Stimulated activated CD8-positive, alpha-beta memory T cell treated with anti-CD3 and anti-CD28 coated beads, Interleukin-15, amount 100 ng/mL, for 48 hours (primary cell): ENCODE measurements at regions not wholly inside any gene's neighbourhood (a gene's known extent, or its start where the extent isn't known, plus 50 kb on each side); places are given as distances from the start of the nearest gene placed in this dataset.

ENCODE experiments used
- DNase-seq, 2 donors: peaks; one replicate each; pipeline ENCODE4 v3.0.0-alpha.2; 2020; ENCODE audit warnings: low read depth in 2 of 2

GRCh38 chr2:145654156-145654555, 1134.2 kb upstream of the ZEB2 start:
- no peak for DNase-seq

GRCh38 chr2:145653553-145653952, 1133.6 kb upstream of the ZEB2 start:
- no peak for DNase-seq

DNA sequence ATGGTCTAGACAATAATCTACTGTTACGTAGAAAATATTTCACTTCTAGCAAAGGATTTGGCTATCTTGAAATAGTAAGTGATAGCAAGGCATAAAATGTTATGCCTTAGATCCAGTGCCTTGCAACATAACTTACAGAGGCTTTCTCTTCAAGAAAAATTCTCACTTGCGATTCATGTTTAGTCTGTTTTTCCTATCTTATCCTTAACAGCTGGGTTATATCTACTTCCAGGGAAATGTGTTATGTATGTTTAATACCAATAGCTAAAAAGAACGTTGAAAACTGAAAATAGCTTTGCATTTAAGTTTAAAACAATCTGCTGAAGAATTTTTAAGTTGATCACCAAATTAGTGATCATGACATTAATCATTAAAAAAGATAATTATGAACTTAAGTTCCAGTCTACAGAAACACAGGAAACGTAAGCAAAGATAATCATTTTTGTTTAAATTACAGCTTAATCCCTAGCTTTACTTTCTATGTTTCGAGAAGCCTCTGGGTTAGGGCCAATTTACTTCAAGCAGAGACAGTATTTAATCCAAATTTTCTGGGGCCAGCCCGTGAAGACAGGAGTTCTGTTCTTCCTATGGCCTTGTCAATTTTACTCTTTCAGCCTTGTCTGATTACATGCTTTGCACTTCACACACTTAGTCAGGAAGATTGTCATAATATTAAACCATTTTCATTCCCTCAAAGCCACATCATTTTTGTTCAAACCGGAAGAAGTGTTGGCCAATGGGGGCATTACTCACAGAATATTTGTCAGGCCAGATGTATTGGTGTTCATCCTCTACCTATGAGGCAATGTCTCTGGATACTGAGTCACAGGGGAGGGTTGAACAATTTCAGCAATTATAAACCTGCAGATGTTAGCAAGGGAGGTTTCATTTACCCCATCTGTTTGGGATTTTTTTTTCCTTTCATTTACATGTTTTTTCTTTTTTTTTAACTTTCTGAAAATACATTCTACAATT, 1132.9 kb upstream of the ZEB2 start:
- DNase-seq = no peak

- no peak for DNase-seq
Observed at GRCh38 chr2:145652036-145652435, 1132.1 kb upstream of the ZEB2 start.

GRCh38 chr2:145650226-145650625, 1130.3 kb upstream of the ZEB2 start:
- no peak for DNase-seq

- no peak for DNase-seq
Observed at GRCh38 chr2:145649061-145649460, 1129.1 kb upstream of the ZEB2 start.

GRCh38 chr2:145644820-145645302, 1124.9 kb upstream of the ZEB2 start:
- DNase-seq = no peak

- DNase-seq = no peak
Observed at GRCh38 chr2:145638675-145639074, 1118.8 kb upstream of the ZEB2 start.

- no peak for DNase-seq
Observed at GRCh38 chr2:145635706-145636427, 1115.9 kb upstream of the ZEB2 start.

DNA sequence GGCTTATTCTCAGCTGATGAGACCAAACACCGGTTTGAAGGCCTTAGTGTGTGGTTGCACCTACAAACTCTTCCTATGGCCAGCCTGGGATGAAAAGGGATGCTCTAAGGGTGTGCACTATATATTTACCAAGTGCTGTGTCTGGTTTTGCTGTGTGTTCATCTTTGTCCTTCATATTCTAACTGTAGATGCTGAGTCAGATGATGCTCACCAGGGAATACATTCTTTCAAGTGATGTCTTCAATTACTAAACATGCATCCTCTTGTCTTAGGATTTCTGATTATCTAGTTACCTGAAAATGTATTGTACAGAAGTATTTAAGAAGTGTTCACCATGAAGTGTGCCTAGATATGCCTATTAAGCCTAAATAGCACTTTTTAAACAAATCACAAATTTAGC, 1111.6 kb upstream of the ZEB2 start:
- DNase-seq = no peak

GRCh38 chr2:145626301-145626700, 1106.4 kb upstream of the ZEB2 start:
- DNase-seq = no peak

- no peak for DNase-seq
Observed at GRCh38 chr2:145625111-145625510, 1105.2 kb upstream of the ZEB2 start.

DNA sequence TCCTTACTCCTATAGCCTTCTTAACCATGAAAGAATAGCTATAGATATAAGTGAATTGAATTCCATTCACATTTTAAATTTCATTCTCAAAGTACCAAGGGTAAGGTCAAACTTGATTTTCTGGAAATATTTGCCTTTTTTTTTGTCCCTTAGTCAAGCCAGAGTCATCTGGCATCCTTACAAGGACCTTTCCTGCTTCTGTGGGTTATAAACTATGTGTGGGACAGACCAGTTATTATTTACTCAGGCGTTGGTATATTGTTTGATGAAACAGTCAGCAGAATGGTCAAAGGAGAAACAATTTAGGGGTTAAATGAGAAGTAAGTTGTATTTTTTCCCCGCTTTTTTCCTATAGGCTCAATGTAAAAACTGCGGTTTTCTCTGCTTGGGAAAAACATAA, 1103.2 kb upstream of the ZEB2 start:
- no peak for DNase-seq

GRCh38 chr2:145622285-145622684, 1102.4 kb upstream of the ZEB2 start:
- DNase-seq = no peak

DNA sequence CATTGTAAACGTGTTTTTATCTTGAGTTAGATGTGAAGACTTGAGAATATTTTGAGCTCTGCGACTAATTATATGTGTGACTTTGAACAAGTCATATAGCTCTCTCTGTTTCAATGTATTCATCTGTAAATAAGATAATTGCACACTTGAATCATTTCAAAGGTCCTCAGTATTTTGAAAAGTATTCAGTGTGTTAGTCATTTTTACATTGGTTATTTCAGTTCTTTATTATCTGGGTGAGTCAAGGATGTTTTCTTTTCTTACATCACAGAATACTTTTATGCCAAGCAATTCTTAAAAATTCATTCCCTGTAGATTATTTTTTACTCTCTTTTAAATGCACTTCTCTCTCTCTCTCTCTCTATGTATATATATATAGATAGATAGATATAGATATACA, 1098.0 kb upstream of the ZEB2 start:
- no peak for DNase-seq

DNA sequence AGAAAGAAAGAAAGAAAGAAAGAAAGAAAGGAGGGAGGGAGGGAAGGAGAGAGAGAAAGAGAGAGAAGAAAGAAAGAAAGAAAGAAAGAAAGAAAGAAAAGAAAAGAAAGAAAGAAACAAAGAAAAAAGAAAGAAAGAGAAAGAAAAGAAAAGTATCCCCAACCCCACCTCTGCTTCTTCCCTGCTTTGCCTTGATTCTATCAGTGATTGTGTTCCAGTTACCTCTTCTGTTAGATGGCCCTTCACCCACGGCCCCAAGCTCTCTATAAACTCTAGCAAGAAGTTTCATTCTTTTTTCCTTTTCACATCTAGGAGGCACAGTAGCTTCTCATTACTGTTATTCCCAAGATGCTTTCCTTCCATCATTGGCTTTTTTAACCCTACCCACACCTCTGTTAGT, 1097.5 kb upstream of the ZEB2 start:
- no peak for DNase-seq

DNA sequence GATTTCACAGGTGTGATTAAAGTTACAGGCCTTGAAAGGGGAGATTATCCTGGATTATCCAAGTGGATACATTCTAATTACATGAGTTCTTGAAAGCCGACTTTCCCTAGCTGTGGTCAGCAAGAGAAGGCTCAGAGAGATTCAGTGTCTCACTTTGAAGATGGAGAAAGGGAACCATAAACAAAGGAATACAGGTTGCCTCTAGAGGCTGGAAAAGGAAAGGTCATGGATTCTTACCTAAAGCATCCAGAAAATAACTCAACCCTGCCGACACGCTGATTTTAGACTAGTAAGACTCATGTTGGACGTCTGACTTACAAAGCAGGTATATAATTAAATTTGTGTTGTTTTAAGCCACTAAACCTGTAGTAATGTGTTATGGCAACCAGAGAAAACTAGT, 1095.7 kb upstream of the ZEB2 start:
- DNase-seq = no peak

DNA sequence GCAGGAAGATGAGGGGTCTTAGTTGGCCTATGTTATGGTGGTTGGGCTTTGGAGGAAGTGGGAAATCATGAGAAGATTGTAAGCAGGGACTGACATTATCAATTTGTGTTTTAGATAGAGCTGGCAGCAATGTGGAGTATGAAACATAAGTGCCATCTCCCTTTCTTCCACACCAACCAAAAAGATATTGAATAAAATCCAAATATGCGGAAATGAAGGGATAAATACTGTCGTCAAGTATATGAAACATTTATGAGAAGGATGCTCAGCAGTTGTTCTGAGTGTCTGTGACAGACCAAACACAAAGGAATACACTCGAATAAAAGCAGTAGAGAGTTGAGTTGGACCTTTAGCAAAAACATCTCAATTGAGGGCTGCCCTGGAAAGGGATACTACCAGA, 1090.0 kb upstream of the ZEB2 start:
- DNase-seq = no peak

DNA sequence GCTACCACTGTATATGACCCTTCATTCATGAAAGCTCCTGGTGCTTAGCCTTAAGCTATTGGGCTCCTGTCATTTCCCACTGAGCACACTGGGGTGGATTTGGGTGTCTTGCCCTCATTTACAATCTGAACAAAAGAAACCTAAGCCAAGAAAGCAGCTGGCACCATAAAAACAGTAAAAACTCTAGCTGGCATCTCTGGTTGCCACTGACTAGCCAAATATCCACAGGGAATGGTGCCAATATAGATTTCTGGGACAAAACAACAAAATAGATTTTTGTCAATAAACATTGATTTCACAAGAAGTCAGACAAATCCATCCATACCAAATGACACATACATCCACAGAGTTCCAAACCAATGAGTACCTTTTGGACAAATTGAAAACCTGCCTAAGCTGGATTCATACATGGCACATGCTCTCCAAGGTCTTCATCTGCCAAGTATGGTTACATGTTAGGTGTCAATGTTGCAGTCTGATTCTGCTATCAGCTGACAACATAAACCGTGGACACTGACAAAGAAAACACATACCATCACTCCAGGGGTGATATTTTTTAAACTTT, 1081.5 kb upstream of the ZEB2 start:
- DNase-seq = no peak

DNA sequence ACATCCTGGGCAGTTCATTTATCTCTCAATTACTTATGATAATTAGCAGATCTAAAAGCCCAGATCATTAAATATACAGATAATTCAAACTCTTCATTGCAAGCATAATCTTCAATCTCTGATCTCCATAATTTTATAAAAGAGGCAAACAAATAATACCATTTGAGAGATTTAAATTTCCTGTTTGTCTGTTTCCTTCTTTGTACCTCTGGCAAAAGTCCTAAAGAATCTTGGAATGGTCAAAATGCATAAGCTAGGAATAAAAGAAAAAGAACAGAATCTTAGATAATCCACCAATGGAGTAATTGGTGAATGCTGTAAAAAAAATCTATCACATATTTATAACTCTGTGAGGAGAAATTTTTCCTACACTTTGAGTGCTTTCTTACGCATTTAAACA, 1080.9 kb upstream of the ZEB2 start:
- DNase-seq = no peak

- no peak for DNase-seq
Observed at GRCh38 chr2:145599756-145600155, 1079.8 kb upstream of the ZEB2 start.

DNA sequence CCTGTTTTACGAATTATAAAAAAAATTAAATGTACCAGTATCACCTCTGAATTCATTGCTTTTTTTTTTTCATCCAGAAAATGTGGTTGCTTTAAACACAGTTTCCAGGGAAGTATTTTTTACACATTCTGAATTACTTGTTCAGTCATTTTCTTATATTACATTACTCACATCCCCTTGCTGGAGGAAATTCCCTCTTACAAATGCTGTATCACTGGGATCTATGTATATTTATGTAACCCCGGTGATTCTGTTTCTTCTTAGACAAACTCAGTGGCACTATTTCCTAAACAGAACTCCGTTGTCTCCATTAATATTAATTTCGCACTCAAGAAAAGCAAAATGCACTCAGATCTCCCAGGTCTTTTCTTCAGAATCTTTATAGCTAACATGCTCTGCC, 1078.5 kb upstream of the ZEB2 start:
- DNase-seq = no peak

GRCh38 chr2:145597809-145598208, 1077.9 kb upstream of the ZEB2 start:
- no peak for DNase-seq
